ENCODE measurements at regions not wholly inside any gene's neighbourhood (a gene's known extent, or its start where the extent isn't known, plus 50 kb on each side); places are given as distances from the start of the nearest gene placed in this dataset.

DNA sequence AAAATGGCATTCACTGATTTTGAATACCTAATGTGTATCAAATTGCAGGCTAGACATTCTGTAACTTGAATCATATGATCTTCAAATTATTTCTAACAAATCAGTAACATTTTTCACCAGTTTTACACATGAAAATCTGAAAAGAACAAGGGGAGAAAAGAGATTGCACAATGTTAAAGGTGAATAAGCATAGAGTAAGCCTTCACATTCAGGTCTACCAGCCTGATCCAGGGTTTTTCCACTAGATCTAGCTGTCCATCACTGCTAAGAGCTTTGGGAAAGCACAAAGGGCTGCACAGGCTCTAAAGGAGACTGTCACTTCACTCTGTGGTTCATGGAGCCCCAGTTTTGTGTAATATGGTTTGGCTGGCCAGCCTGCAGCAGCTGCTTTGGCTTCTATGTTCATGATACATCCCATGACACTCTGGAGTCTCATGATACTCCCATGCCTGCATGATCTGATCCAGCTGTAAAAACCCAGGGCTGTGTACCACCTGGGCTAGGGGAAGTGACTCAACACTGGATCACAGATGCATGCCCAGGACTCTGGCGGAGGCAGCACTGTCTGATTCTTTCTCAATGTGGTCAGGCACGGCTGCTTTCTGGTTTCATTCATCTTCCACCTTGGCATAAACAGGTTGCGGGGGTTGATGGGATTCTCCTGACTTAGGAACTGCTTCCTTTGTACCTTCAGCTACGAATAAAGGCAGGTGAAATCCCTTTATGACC lies 859.7 kb downstream of the GALC start:
- DNase-seq = no peak
- H3K36me3 ChIP-seq = no peaks in the 10 kb centered on the region
- TF ChIP-seq, protein P1, sequence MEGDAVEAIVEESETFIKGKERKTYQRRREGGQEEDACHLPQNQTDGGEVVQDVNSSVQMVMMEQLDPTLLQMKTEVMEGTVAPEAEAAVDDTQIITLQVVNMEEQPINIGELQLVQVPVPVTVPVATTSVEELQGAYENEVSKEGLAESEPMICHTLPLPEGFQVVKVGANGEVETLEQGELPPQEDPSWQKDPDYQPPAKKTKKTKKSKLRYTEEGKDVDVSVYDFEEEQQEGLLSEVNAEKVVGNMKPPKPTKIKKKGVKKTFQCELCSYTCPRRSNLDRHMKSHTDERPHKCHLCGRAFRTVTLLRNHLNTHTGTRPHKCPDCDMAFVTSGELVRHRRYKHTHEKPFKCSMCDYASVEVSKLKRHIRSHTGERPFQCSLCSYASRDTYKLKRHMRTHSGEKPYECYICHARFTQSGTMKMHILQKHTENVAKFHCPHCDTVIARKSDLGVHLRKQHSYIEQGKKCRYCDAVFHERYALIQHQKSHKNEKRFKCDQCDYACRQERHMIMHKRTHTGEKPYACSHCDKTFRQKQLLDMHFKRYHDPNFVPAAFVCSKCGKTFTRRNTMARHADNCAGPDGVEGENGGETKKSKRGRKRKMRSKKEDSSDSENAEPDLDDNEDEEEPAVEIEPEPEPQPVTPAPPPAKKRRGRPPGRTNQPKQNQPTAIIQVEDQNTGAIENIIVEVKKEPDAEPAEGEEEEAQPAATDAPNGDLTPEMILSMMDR (IDR thresholded peaks at IDR 0.05) = no peak
- H3K4me1 ChIP-seq = no peaks in the 10 kb centered on the region
- no peaks in the 10 kb centered on the region for H3K27me3 ChIP-seq
- no peak overlapping the region for H3K27ac ChIP-seq
- intact Hi-C loops (cut with DNase I; ENCODE audit: low total_unique reads) = no loop called here
- no peak overlapping the region for H3K4me3 ChIP-seq
- H3K9me3 ChIP-seq = no peaks in the 10 kb centered on the region

DNA sequence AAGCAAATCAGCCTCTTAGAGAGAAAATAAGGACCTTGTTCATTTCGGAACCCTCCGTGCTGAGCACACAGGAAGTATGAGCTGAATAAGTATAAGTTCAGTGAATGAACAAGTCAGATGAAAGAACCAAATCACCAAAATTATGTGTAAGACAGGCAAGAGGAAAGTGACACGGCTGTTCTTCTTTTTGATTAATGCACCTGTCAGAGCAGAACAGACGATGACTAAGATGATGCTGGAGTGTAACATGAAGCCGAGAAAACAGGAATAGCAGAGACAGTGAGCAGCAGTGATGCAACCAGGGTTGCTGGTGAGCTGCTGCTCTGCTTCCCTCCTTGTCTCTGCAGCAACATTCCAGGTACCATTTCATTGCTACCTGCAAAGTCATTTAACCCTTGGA lies 861.1 kb downstream of the GALC start:
- Histone ChIP-seq H3K27me3 (no peaks in the 10 kb centered on the region), H3K27ac (no peak overlapping the region), H3K4me1 (no peaks in the 10 kb centered on the region), H3K4me3 (no peak overlapping the region), H3K9me3 (no peaks in the 10 kb centered on the region), H3K36me3 (no peaks in the 10 kb centered on the region)
- no peak for DNase-seq
- intact Hi-C loops (cut with DNase I; ENCODE audit: low total_unique reads) = no loop called here
- TF ChIP-seq, protein P1 (IDR thresholded peaks at IDR 0.05) = no peak

DNA sequence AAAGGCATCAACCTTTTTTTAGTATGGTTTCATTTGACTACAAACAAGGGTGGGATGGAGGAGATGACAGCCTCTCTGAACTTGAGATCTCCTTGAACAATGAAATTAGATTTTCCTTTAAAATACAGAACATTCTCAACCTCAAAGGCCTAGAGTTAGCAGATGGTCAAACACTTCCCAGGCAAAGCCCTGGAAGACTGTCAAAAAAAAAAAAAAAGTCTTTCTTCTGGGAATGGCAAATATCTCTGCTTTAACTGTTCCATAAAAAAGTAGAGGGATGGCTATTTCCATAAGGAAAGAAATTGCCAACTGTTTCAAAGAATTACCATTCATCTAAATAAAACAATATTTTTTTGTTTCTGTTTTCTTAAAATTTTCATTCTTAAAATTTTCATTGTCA lies 870.8 kb downstream of the GALC start:
- TF ChIP-seq, protein P1 (IDR thresholded peaks at IDR 0.05) = no peak
- no peak overlapping the region for H3K27ac ChIP-seq
- H3K4me3 ChIP-seq = no peak overlapping the region
- DNase-seq = no peak
- no peaks in the 10 kb centered on the region for H3K9me3 ChIP-seq
- intact Hi-C loops (cut with DNase I; ENCODE audit: low total_unique reads) = no loop called here
- no peaks in the 10 kb centered on the region for H3K4me1 ChIP-seq
- no peaks in the 10 kb centered on the region for H3K27me3 ChIP-seq
- no peaks in the 10 kb centered on the region for H3K36me3 ChIP-seq

DNA sequence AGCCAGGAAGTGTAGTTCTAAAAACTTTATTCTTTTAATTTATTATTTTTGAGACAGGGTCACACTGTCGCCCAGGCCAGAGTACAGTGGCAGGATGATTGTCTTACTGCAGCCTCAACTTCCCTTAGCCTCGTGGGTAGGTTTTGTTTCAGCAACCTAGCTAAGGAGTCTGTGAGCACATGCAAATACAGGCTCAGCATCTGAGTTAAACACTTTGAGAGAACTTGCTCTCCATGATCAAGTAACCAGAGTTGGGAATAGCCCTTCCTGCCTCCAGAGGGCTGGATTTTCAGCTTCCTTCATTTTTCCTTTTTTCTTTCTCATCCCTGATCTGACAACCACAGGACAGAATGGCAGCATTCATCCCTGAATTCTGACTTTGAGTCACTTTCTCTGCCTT lies 871.3 kb downstream of the GALC start:
- H3K4me1 ChIP-seq = no peaks in the 10 kb centered on the region
- no peak for DNase-seq
- H3K36me3 ChIP-seq = no peaks in the 10 kb centered on the region
- no peaks in the 10 kb centered on the region for H3K9me3 ChIP-seq
- H3K27me3 ChIP-seq = no peaks in the 10 kb centered on the region
- H3K27ac ChIP-seq = no peak overlapping the region
- no peak overlapping the region for H3K4me3 ChIP-seq
- intact Hi-C loops (cut with DNase I; ENCODE audit: low total_unique reads) = no loop called here
- TF ChIP-seq, protein P1 (IDR thresholded peaks at IDR 0.05) = no peak

DNA sequence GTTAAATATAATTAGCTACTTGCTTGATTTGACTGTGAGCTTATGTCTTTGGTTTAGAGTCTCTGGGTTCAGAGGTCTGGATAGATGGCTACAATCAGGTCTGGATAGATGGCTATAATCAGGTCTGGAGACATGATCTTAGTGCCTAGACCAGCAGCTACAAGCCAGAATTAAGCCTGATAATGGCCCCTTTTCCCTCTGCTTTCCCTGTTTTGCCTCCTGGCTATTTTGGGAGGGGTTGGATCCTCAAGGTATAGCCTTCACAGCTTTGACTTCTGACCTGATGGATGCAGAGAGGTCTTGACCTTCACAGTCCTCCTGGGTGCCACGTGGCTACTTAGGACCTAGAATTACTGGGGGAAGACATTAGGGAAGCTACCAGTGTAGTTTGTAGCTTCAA lies 877.7 kb downstream of the GALC start:
- DNase-seq = no peak
- TF ChIP-seq, protein P1 (IDR thresholded peaks at IDR 0.05) = no peak

DNA sequence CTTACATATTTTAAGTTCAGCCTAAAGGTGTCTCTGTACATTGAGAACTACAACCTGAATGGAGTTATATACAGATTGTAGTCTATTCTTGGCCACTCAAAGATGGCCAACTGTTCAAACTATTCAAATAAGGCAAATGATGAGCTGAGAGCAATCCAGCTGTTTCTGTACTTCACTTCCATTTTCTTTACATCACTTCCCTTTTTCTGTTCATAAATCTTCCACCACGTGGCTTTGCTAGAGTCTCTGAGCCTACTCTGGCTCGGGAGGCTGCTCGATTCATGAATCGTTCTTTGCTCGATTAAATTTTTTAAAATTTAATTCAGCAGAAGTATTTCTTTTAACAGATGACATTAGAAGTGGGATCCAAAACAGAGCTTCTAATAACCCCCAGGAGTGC lies 879.7 kb downstream of the GALC start:
- Histone ChIP-seq H3K27me3 (no peaks in the 10 kb centered on the region), H3K9me3 (no peaks in the 10 kb centered on the region), H3K4me1 (no peaks in the 10 kb centered on the region), H3K36me3 (no peaks in the 10 kb centered on the region), H3K27ac (no peak overlapping the region), H3K4me3 (no peak overlapping the region)
- intact Hi-C loops (cut with DNase I; ENCODE audit: low total_unique reads) = no loop called here
- TF ChIP-seq, protein P1 (IDR thresholded peaks at IDR 0.05) = no peak
- no peak for DNase-seq

More for the DNA sequence above, 877.7 kb downstream of the GALC start:
- Histone ChIP-seq H3K36me3 (no peaks in the 10 kb centered on the region), H3K9me3 (no peaks in the 10 kb centered on the region), H3K27me3 (no peaks in the 10 kb centered on the region), H3K4me1 (no peaks in the 10 kb centered on the region), H3K4me3 (no peak overlapping the region), H3K27ac (no peak overlapping the region)
- intact Hi-C loops (cut with DNase I; ENCODE audit: low total_unique reads) = no loop called here
